ENCODE measurements at regions not wholly inside any gene's neighbourhood (a gene's known extent, or its start where the extent isn't known, plus 50 kb on each side); places are given as distances from the start of the nearest gene placed in this dataset.
A peak's percentile ranks its signal among the peaks of the same experiment; 100 is the strongest.

- H3K4me1 ChIP-seq (ENCODE audit: insufficient read depth, low read length), result no peaks in the 10 kb centered on the region
- no peaks in the 10 kb centered on the region for H3K36me3 ChIP-seq (ENCODE audit: insufficient read depth, low read length)
- H3K4me3 Mint-ChIP-seq, result no peak overlapping the region
- ChIA-PET POLR2A (no interaction called here), CTCF (no interaction called here)
- no peak overlapping the region for H3K27ac ChIP-seq (ENCODE audit: low read depth, low read length)
- peaks cover 0 to 7% (median 3%) of the 10 kb centered on the region in 5 donors for H3K9me3 Mint-ChIP-seq
- no peaks in the 10 kb centered on the region for H3K36me3 Mint-ChIP-seq
- peaks cover 8 to 11% of the 10 kb centered on the region in 2 donors for H3K27me3 Mint-ChIP-seq
- no peak overlapping the region for H3K4me3 ChIP-seq (ENCODE audit: low read length)
- no peak for DNase-seq
- H3K9me3 ChIP-seq (ENCODE audit: low read length), result no peaks in the 10 kb centered on the region
- no peaks in the 10 kb centered on the region for H3K27me3 ChIP-seq (ENCODE audit: insufficient read depth, low read length, poor library complexity, severe bottlenecking)
- H3K4me1 Mint-ChIP-seq, result no peaks in the 10 kb centered on the region
- no peak overlapping the region for H3K27ac Mint-ChIP-seq
These were observed 233.4 kb downstream of the NDUFA10 start for GRCh38 chr2:239791526-239792404.

DNA sequence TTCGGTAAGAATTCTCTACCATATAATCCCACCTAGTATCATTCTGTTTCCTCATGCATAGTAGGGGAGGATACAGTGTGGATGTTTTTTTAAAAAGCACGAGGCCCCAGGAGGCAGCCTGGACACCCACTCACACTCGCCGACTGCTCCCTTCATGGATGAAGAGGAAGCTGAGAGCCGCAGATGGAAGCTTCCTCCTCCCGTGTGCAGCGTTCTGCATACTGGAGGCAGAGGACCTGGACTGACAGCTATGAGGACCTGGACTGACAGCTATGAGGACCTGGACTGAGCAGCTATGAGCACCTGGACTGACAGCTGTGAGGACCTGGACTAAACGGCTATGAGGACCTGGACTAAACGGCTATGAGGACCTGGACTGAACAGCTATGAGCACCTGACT lies 234.4 kb downstream of the NDUFA10 start:
- H3K4me3 ChIP-seq (ENCODE audit: low read length), result no peak overlapping the region
- Mint-ChIP-seq H3K4me1 (no peaks in the 10 kb centered on the region), H3K27me3 (peaks cover 11 to 12% of the 10 kb centered on the region in 2 donors), H3K9me3 (peaks cover 0 to 5% (median 3%) of the 10 kb centered on the region in 5 donors), H3K4me3 (no peak overlapping the region), H3K36me3 (no peaks in the 10 kb centered on the region), H3K27ac (no peak overlapping the region)
- no peaks in the 10 kb centered on the region for H3K36me3 ChIP-seq (ENCODE audit: insufficient read depth, low read length)
- H3K4me1 ChIP-seq (ENCODE audit: insufficient read depth, low read length), result no peaks in the 10 kb centered on the region
- no peak for DNase-seq
- H3K27ac ChIP-seq (ENCODE audit: low read depth, low read length), result no peak overlapping the region
- CTCF ChIA-PET, result no interaction called here
- H3K9me3 ChIP-seq (ENCODE audit: low read length), result no peaks in the 10 kb centered on the region
- H3K27me3 ChIP-seq (ENCODE audit: insufficient read depth, low read length, poor library complexity, severe bottlenecking), result no peaks in the 10 kb centered on the region
- POLR2A ChIA-PET, result interaction anchor here (0.6 kb wide), 1 partner anchor 433 kb away, joined by 4 read pairs; no protein-coding TSS in a partner anchor

- Histone ChIP-seq H3K27me3 (ENCODE audit: insufficient read depth, low read length, poor library complexity, severe bottlenecking) (no peaks in the 10 kb centered on the region), H3K9me3 (ENCODE audit: low read length) (no peaks in the 10 kb centered on the region), H3K4me3 (ENCODE audit: low read length) (no peak overlapping the region), H3K4me1 (ENCODE audit: insufficient read depth, low read length) (no peaks in the 10 kb centered on the region), H3K36me3 (ENCODE audit: insufficient read depth, low read length) (no peaks in the 10 kb centered on the region), H3K27ac (ENCODE audit: low read depth, low read length) (no peak overlapping the region)
- H3K36me3 Mint-ChIP-seq, result no peaks in the 10 kb centered on the region
- peaks cover 12% of the 10 kb centered on the region in 2 donors for H3K27me3 Mint-ChIP-seq
- no peak overlapping the region for H3K4me3 Mint-ChIP-seq
- ChIA-PET CTCF (no interaction called here), POLR2A (no interaction called here)
- H3K9me3 Mint-ChIP-seq, result peaks cover 0 to 4% (median 3%) of the 10 kb centered on the region in 5 donors
- H3K27ac Mint-ChIP-seq, result no peak overlapping the region
- H3K4me1 Mint-ChIP-seq, result no peaks in the 10 kb centered on the region
- no peak for DNase-seq
These were observed 234.8 kb downstream of the NDUFA10 start for GRCh38 chr2:239790313-239790712.

- Histone ChIP-seq H3K9me3 (ENCODE audit: low read length) (no peaks in the 10 kb centered on the region), H3K36me3 (ENCODE audit: insufficient read depth, low read length) (no peaks in the 10 kb centered on the region), H3K4me3 (ENCODE audit: low read length) (no peak overlapping the region), H3K4me1 (ENCODE audit: insufficient read depth, low read length) (no peaks in the 10 kb centered on the region), H3K27ac (ENCODE audit: low read depth, low read length) (no peak overlapping the region), H3K27me3 (ENCODE audit: insufficient read depth, low read length, poor library complexity, severe bottlenecking) (no peaks in the 10 kb centered on the region)
- H3K27me3 Mint-ChIP-seq, result peaks cover 11 to 17% of the 10 kb centered on the region in 2 donors
- no peak for DNase-seq
- ChIA-PET POLR2A (no interaction called here), CTCF (no interaction called here)
- peaks cover 0 to 3% (median 0%) of the 10 kb centered on the region in 3 donors for H3K36me3 Mint-ChIP-seq
- H3K4me3 Mint-ChIP-seq, result no peak overlapping the region
- H3K4me1 Mint-ChIP-seq, result no peaks in the 10 kb centered on the region
- peaks cover 0 to 4% (median 0%) of the 10 kb centered on the region in 5 donors for H3K9me3 Mint-ChIP-seq
- H3K27ac Mint-ChIP-seq, result no peak overlapping the region
These were observed 235.4 kb downstream of the NDUFA10 start for GRCh38 chr2:239789711-239790110.

- Histone ChIP-seq H3K27ac (ENCODE audit: low read depth, low read length) (no peak overlapping the region), H3K4me1 (ENCODE audit: insufficient read depth, low read length) (no peaks in the 10 kb centered on the region), H3K4me3 (ENCODE audit: low read length) (no peak overlapping the region), H3K9me3 (ENCODE audit: low read length) (no peaks in the 10 kb centered on the region), H3K36me3 (ENCODE audit: insufficient read depth, low read length) (no peaks in the 10 kb centered on the region), H3K27me3 (ENCODE audit: insufficient read depth, low read length, poor library complexity, severe bottlenecking) (no peaks in the 10 kb centered on the region)
- Mint-ChIP-seq H3K27me3 (peaks cover 13 to 22% of the 10 kb centered on the region in 2 donors), H3K4me1 (no peaks in the 10 kb centered on the region), H3K9me3 (peaks cover 0 to 4% (median 0%) of the 10 kb centered on the region in 5 donors), H3K36me3 (peaks cover 0 to 3% (median 0%) of the 10 kb centered on the region in 3 donors), H3K4me3 (no peak overlapping the region), H3K27ac (no peak overlapping the region)
- ChIA-PET CTCF (no interaction called here), POLR2A (no interaction called here)
- no peak for DNase-seq
These were observed 236.5 kb downstream of the NDUFA10 start for GRCh38 chr2:239788576-239789098.

DNA sequence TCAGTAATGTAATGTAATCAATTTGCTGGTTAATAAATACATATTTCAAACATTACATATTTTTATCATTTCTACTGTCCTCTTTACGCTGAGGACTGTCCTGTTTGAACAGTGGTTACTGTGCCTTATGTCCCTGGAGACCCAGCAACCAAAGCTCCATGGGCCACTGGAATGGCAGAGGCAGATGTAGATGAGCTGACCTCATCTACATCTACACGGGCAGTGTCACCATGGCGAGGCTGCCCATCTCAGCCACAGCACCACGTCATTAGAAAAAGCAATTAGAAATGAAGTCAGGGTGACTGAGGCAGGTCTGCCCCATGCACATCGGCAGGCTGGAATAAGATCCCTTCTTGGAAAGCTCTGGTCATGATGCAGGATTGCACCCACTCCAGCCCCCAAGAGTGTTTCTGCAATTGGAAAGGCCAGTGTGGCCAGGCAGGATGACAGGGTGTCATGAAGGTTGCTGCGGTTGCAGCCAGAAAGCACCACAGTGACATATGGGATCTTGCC lies 237.5 kb downstream of the NDUFA10 start:
- Histone ChIP-seq H3K36me3 (ENCODE audit: insufficient read depth, low read length) (no peaks in the 10 kb centered on the region), H3K9me3 (ENCODE audit: low read length) (no peaks in the 10 kb centered on the region), H3K27ac (ENCODE audit: low read depth, low read length) (no peak overlapping the region), H3K27me3 (ENCODE audit: insufficient read depth, low read length, poor library complexity, severe bottlenecking) (no peaks in the 10 kb centered on the region), H3K4me3 (ENCODE audit: low read length) (no peak overlapping the region), H3K4me1 (ENCODE audit: insufficient read depth, low read length) (no peaks in the 10 kb centered on the region)
- Mint-ChIP-seq H3K9me3 (peaks cover 0 to 4% (median 0%) of the 10 kb centered on the region in 5 donors), H3K4me1 (no peaks in the 10 kb centered on the region), H3K27me3 (peaks cover 20 to 22% of the 10 kb centered on the region in 2 donors), H3K36me3 (peaks cover 0 to 3% (median 0%) of the 10 kb centered on the region in 3 donors), H3K27ac (no peak overlapping the region), H3K4me3 (no peak overlapping the region)
- POLR2A ChIA-PET, result no interaction called here
- DNase-seq, result no peak
- CTCF ChIA-PET, result no interaction called here

GRCh38 chr2:239786791-239787190 lies 238.4 kb downstream of the NDUFA10 start:
- H3K27ac Mint-ChIP-seq, result no peak overlapping the region

DNA sequence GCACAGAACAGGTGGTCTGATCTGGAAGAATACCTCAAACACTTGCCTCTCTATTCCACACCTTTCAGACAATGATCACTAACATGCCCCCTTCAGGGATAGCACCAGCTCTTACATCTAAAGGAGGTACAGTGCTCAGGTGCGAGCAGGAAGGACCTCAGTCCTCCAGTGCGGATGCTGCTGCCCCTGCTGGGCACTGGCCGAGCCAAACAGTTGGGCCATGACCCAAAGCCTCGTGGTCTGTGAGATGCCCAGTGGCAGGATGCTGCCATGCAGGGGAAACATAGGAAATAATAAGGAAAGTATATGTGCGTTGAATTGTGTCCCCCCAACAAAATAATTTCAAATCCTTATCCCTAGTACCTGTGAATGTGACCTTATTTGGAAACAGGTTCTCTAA lies 243.7 kb downstream of the NDUFA10 start:
- H3K27ac ChIP-seq (ENCODE audit: low read depth, low read length), result no peak overlapping the region
- no peaks in the 10 kb centered on the region for H3K27me3 ChIP-seq (ENCODE audit: insufficient read depth, low read length, poor library complexity, severe bottlenecking)
- DNase-seq, result peak in 1 of 5 donors; percentile 14
- no peaks in the 10 kb centered on the region for H3K4me1 Mint-ChIP-seq
- CTCF ChIA-PET, result no interaction called here
- H3K36me3 ChIP-seq (ENCODE audit: insufficient read depth, low read length), result no peaks in the 10 kb centered on the region
- peak overlapping the region in 1 of 8 donors; percentile 26 for H3K27ac Mint-ChIP-seq
- H3K36me3 Mint-ChIP-seq, result peaks cover 0 to 7% (median 0%) of the 10 kb centered on the region in 3 donors
- peaks cover 25 to 37% of the 10 kb centered on the region in 2 donors for H3K27me3 Mint-ChIP-seq
- POLR2A ChIA-PET, result no interaction called here
- H3K4me1 ChIP-seq (ENCODE audit: insufficient read depth, low read length), result no peaks in the 10 kb centered on the region
- H3K4me3 ChIP-seq (ENCODE audit: low read length), result no peak overlapping the region
- no peak overlapping the region for H3K4me3 Mint-ChIP-seq
- no peaks in the 10 kb centered on the region for H3K9me3 ChIP-seq (ENCODE audit: low read length)
- H3K9me3 Mint-ChIP-seq, result peaks cover 3 to 7% (median 4%) of the 10 kb centered on the region in 5 donors

More at GRCh38 chr2:239786791-239787190, 238.4 kb downstream of the NDUFA10 start:
- Mint-ChIP-seq H3K27me3 (peaks cover 19 to 26% of the 10 kb centered on the region in 2 donors), H3K4me3 (no peak overlapping the region), H3K9me3 (peaks cover 0 to 4% (median 0%) of the 10 kb centered on the region in 5 donors), H3K4me1 (no peaks in the 10 kb centered on the region), H3K36me3 (peaks cover 0 to 3% (median 0%) of the 10 kb centered on the region in 3 donors)
- H3K36me3 ChIP-seq (ENCODE audit: insufficient read depth, low read length), result no peaks in the 10 kb centered on the region
- ChIA-PET POLR2A (no interaction called here), CTCF (no interaction called here)
- no peaks in the 10 kb centered on the region for H3K4me1 ChIP-seq (ENCODE audit: insufficient read depth, low read length)
- H3K4me3 ChIP-seq (ENCODE audit: low read length), result no peak overlapping the region
- H3K27me3 ChIP-seq (ENCODE audit: insufficient read depth, low read length, poor library complexity, severe bottlenecking), result no peaks in the 10 kb centered on the region
- DNase-seq, result no peak
- no peaks in the 10 kb centered on the region for H3K9me3 ChIP-seq (ENCODE audit: low read length)
- no peak overlapping the region for H3K27ac ChIP-seq (ENCODE audit: low read depth, low read length)

Measured in CD8-positive, alpha-beta memory T cell (primary cell).